ENCODE measurements at regions not wholly inside any gene's neighbourhood (a gene's known extent, or its start where the extent isn't known, plus 50 kb on each side); places are given as distances from the start of the nearest gene placed in this dataset.

GRCh38 chr6:125670568-125670967 is 78.9 kb upstream of the HEY2 start:
- no peak for DNase-seq (ENCODE audit: low read depth, low spot score)
- H3K4me3 ChIP-seq (ENCODE audit: low read length) = no peak overlapping the region

- no peak overlapping the region for H3K4me3 ChIP-seq (ENCODE audit: low read length)
- DNase-seq (ENCODE audit: low read depth, low spot score) = no peak
These were observed 78.1 kb upstream of the HEY2 start for GRCh38 chr6:125671323-125671722.

DNA sequence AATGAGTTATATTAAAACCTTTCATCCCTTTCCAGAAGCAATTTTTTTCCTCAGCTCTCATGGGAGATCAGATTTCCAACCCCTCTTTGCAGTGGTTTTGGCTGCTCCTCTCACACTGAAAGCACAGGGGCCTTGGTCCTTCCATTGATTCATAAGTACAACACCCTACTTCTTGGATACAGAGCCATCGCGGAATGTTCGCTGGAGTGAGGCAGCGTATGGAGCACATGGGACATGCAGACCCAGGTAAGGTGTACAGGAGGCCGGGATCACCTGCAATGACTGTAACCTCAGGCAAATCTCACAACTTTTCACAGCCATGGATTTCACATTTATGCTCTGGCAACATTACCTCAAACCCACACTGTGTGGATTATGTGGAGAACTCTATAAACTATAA is 75.2 kb upstream of the HEY2 start:
- no peak for DNase-seq (ENCODE audit: low read depth, low spot score)
- no peak overlapping the region for H3K4me3 ChIP-seq (ENCODE audit: low read length)

GRCh38 chr6:125678601-125679000 is 70.8 kb upstream of the HEY2 start:
- DNase-seq (ENCODE audit: low read depth, low spot score) = no peak
- H3K4me3 ChIP-seq (ENCODE audit: low read length) = no peak overlapping the region

- no peak overlapping the region for H3K4me3 ChIP-seq (ENCODE audit: low read length)
- no peak for DNase-seq (ENCODE audit: low read depth, low spot score)
These were observed 70.3 kb upstream of the HEY2 start for GRCh38 chr6:125679128-125679527.

- no peak overlapping the region for H3K4me3 ChIP-seq (ENCODE audit: low read length)
- DNase-seq (ENCODE audit: low read depth, low spot score) = peak; percentile 52
These were observed 69.8 kb upstream of the HEY2 start for GRCh38 chr6:125679651-125680050.

- no peak for DNase-seq (ENCODE audit: low read depth, low spot score)
- H3K4me3 ChIP-seq (ENCODE audit: low read length) = no peak overlapping the region
These were observed 66.5 kb upstream of the HEY2 start for GRCh38 chr6:125682939-125683338.

GRCh38 chr6:125688138-125688537 is 61.3 kb upstream of the HEY2 start:
- no peak overlapping the region for H3K4me3 ChIP-seq (ENCODE audit: low read length)
- DNase-seq (ENCODE audit: low read depth, low spot score) = no peak

- no peak for DNase-seq (ENCODE audit: low read depth, low spot score)
- no peak overlapping the region for H3K4me3 ChIP-seq (ENCODE audit: low read length)
These were observed 56.0 kb upstream of the HEY2 start for GRCh38 chr6:125693480-125693879.

GRCh38 chr6:125699591-125699990 is 49.8 kb upstream of the HEY2 start:
- DNase-seq (ENCODE audit: low read depth, low spot score) = no peak
- H3K4me3 ChIP-seq (ENCODE audit: low read length) = no peak overlapping the region

All from Jurkat, Clone E6-1 (cell line).